H9 (cell line): ENCODE measurements at regions not wholly inside any gene's neighbourhood (a gene's known extent, or its start where the extent isn't known, plus 50 kb on each side); places are given as distances from the start of the nearest gene placed in this dataset.

Experiments used
- DNase-seq: peaks from one replicate; pipeline ENCODE4 v3.0.0-alpha.2; 2017
- H2AFZ ChIP-seq: one replicate; pipeline ENCODE4 v1.6.1; 2013; ENCODE audit warnings: mild to moderate bottlenecking, low read length, control low read depth, moderate library complexity
- H2AK5ac ChIP-seq: 2 replicates; pipeline ENCODE4 v1.6.1; 2013; ENCODE audit warnings: low read length, control low read depth, mixed read lengths; ENCODE audit not compliant: insufficient read length
- H2BK120ac ChIP-seq: one replicate; pipeline ENCODE4 v1.6.1; 2013; ENCODE audit warnings: low read depth, mild to moderate bottlenecking, low read length, control low read depth, inconsistent platforms; ENCODE audit not compliant: poor library complexity, severe bottlenecking
- H2BK12ac ChIP-seq: 2 replicates; pipeline ENCODE4 v1.6.1; 2013; ENCODE audit warnings: low read length, control low read depth, mixed read lengths, low read depth; ENCODE audit not compliant: insufficient read length
- H2BK15ac ChIP-seq: 2 replicates; pipeline ENCODE4 v1.6.1; 2013; ENCODE audit warnings: low read depth, low read length, control low read depth
- H2BK20ac ChIP-seq: one replicate; pipeline ENCODE4 v1.6.1; 2013; ENCODE audit warnings: low read depth, mild to moderate bottlenecking, low read length, control low read depth, inconsistent platforms; ENCODE audit not compliant: poor library complexity, severe bottlenecking
- H2BK5ac ChIP-seq: 2 replicates; pipeline ENCODE4 v1.6.1; 2013; ENCODE audit warnings: low read length, control low read depth, mixed read lengths; ENCODE audit not compliant: insufficient read length
- H3K14ac ChIP-seq: 2 replicates; pipeline ENCODE4 v1.6.1; 2013; ENCODE audit warnings: low read length, control low read depth; ENCODE audit not compliant: insufficient read depth
- H3K18ac ChIP-seq: 2 replicates; pipeline ENCODE4 v1.6.1; 2013; ENCODE audit warnings: low read depth, mild to moderate bottlenecking, mixed read lengths, low read length, control low read depth; ENCODE audit not compliant: insufficient read length
- H3K23ac ChIP-seq: 2 replicates; pipeline ENCODE4 v1.6.1; 2013; ENCODE audit warnings: low read length, control low read depth, mixed read lengths, low read depth; ENCODE audit not compliant: insufficient read length
- H3K23me2 ChIP-seq: 2 replicates; pipeline ENCODE4 v1.6.1; 2013; ENCODE audit warnings: low read depth, mild to moderate bottlenecking, mixed read lengths, low read length, control low read depth; ENCODE audit not compliant: insufficient read length, poor library complexity, severe bottlenecking
- H3K27ac ChIP-seq: 2 replicates; pipeline ENCODE4 v1.5.1; 2013; ENCODE audit warnings: low read length, control low read depth, mixed read lengths, low read depth; ENCODE audit not compliant: insufficient read length
- H3K27me3 ChIP-seq: 2 replicates; pipeline ENCODE4 v1.6.1; 2013; ENCODE audit warnings: low read length, control low read depth, inconsistent platforms; ENCODE audit not compliant: insufficient read depth
- H3K4ac ChIP-seq: 2 replicates; pipeline ENCODE4 v1.6.1; 2013; ENCODE audit warnings: low read depth, mild to moderate bottlenecking, control low read depth, inconsistent platforms, low read length, moderate library complexity
- H3K4me1 ChIP-seq: 2 replicates; pipeline ENCODE4 v1.6.1; 2013; ENCODE audit warnings: low read length, control low read depth, inconsistent platforms; ENCODE audit not compliant: insufficient read depth
- H3K4me2 ChIP-seq: 2 replicates; pipeline ENCODE4 v1.6.1; 2013; ENCODE audit warnings: low read length, control low read depth, mixed read lengths; ENCODE audit not compliant: insufficient read length, insufficient read depth
- H3K56ac ChIP-seq: 2 replicates; pipeline ENCODE4 v1.6.1; 2013; ENCODE audit warnings: low read depth, mild to moderate bottlenecking, mixed read lengths, low read length, control low read depth; ENCODE audit not compliant: insufficient read length
- H3K79me1 ChIP-seq: 2 replicates; pipeline ENCODE4 v1.6.1; 2013; ENCODE audit warnings: low read depth, mild to moderate bottlenecking, moderate library complexity, low read length, control low read depth, inconsistent platforms; ENCODE audit not compliant: insufficient read depth, poor library complexity, severe bottlenecking
- H3K79me2 ChIP-seq: 2 replicates; pipeline ENCODE4 v1.6.1; 2013; ENCODE audit warnings: low read length, control low read depth, inconsistent platforms; ENCODE audit not compliant: insufficient read depth
- H3K9ac ChIP-seq: 2 replicates; pipeline ENCODE4 v1.6.1; 2013; ENCODE audit warnings: low read length, control low read depth, mixed read lengths; ENCODE audit not compliant: insufficient read length; ENCODE audit errors: extremely low read depth
- H3K9me3 ChIP-seq: one replicate; pipeline ENCODE4 v1.6.1; 2013; ENCODE audit warnings: low read depth, low read length, inconsistent platforms; ENCODE audit not compliant: control insufficient read depth
- H3T11ph ChIP-seq: one replicate; pipeline ENCODE4 v1.6.1; 2013; ENCODE audit warnings: mild to moderate bottlenecking, low read length, control low read depth, inconsistent platforms
- H4K20me1 ChIP-seq: one replicate; pipeline ENCODE4 v1.6.1; 2013; ENCODE audit not compliant: control insufficient read depth, insufficient read length, insufficient read depth
- H4K5ac ChIP-seq: 2 replicates; pipeline ENCODE4 v1.6.1; 2013; ENCODE audit warnings: low read depth, mild to moderate bottlenecking, mixed read lengths, low read length, control low read depth; ENCODE audit not compliant: insufficient read length
- H4K8ac ChIP-seq: replicated peaks from 2 replicates; pipeline ENCODE4 v1.6.1; 2013; ENCODE audit warnings: low read length, control low read depth, mixed read lengths, low read depth; ENCODE audit not compliant: insufficient read length
- H4K91ac ChIP-seq: 2 replicates; pipeline ENCODE4 v1.6.1; 2013; ENCODE audit warnings: low read depth, mild to moderate bottlenecking, moderate library complexity, mixed read lengths, low read length, control low read depth; ENCODE audit not compliant: insufficient read length
- H3K27ac Mint-ChIP-seq, 3 experiments: 2 replicates in 2 of 3; 3 replicates in 1 of 3; pipeline ENCODE4 v1.8.0; 2020 to 2021; ENCODE audit warnings: mixed read lengths in 3 of 3, mild to moderate bottlenecking in 1 of 3, moderate library complexity in 1 of 3
- H3K27me3 Mint-ChIP-seq: 2 replicates; pipeline ENCODE4 v1.8.0; 2021; ENCODE audit warnings: low read depth, mild to moderate bottlenecking, moderate library complexity, mixed read lengths
- H3K36me3 Mint-ChIP-seq, 3 experiments: 2 replicates in 2 of 3; 3 replicates in 1 of 3; pipeline ENCODE4 v1.8.0; 2020 to 2021; ENCODE audit warnings: low read depth in 3 of 3, mixed read lengths in 3 of 3; ENCODE audit not compliant: insufficient read depth in 1 of 3
- H3K4me1 Mint-ChIP-seq, 2 experiments: 2 replicates each; pipeline ENCODE4 v1.8.0; 2020; ENCODE audit warnings: mixed read lengths in 2 of 2
- H3K4me3 Mint-ChIP-seq, 2 experiments: 2 replicates in 1 of 2; 3 replicates in 1 of 2; pipeline ENCODE4 v1.8.0; 2020 to 2021; ENCODE audit warnings: mild to moderate bottlenecking in 2 of 2, mixed read lengths in 2 of 2, moderate library complexity in 1 of 2
- H3K9me3 Mint-ChIP-seq, 2 experiments: 2 replicates in 1 of 2; 3 replicates in 1 of 2; pipeline ENCODE4 v1.8.0; 2020; ENCODE audit warnings: mild to moderate bottlenecking in 2 of 2, mixed read lengths in 2 of 2, moderate library complexity in 1 of 2
- CTCF ChIP-seq: fragments of 200-600 bp; sonication (generic); conservative IDR thresholded peaks from 3 replicates; pipeline ENCODE4 v1.8.0; 2021; ENCODE audit warnings: antibody characterized with exemption, mild to moderate bottlenecking
- WGBS: extraction: QIAGEN DNeasy Blood & Tissue Kit; methylation state at CpG from one replicate; pipeline ENCODE4 v1.1.7; 2013; ENCODE audit warnings: missing lambda C conversion rate, low lambda C conversion rate, mixed read lengths; ENCODE audit not compliant: insufficient read length; ENCODE audit errors: extremely low coverage; 5-methylcytosine and 5-hydroxymethylcytosine counted together

DNA sequence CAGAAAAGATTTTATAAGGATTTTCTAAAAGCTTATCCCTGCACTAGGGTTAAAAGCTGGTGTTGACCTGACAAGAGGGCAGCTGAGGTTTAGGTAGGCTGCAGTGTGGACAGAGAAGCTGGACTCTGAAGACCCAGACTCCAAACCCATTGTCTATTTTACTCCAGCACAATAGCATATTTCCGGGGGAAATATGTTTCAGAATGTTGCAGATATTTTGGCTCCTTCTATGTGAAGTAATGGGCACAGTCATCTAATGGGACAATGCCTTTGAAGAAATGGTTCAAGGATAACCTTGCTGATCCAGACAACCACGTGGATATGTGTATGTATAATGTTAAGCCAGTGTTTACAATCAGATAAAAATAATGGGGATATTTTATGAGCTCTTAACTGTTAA lies 173.8 kb upstream of the TSC22D1 start:
- Histone ChIP-seq H2BK5ac (no peak overlapping the region), H3K14ac (no peak overlapping the region), H3K18ac (no peak overlapping the region), H2BK15ac (no peak overlapping the region), H3K4ac (no peak overlapping the region), H4K8ac (no peak overlapping the region), H3K9ac (no peak overlapping the region), H3K4me2 (no peak overlapping the region), H3T11ph (no peak overlapping the region), H3K23ac (no peak overlapping the region), H2BK20ac (no peak overlapping the region), H3K9me3 (no peaks in the 10 kb centered on the region), H4K91ac (no peak overlapping the region), H2BK12ac (no peak overlapping the region), H3K79me2 (no peaks in the 10 kb centered on the region), H3K56ac (no peak overlapping the region), H4K20me1 (no peaks in the 10 kb centered on the region), H3K79me1 (no peaks in the 10 kb centered on the region), H2AFZ (no peak overlapping the region), H4K5ac (no peak overlapping the region), H3K23me2 (no peaks in the 10 kb centered on the region), H3K4me1 (no peaks in the 10 kb centered on the region), H3K27ac (no peak overlapping the region), H2AK5ac (no peak overlapping the region), H2BK120ac (no peak overlapping the region), H3K27me3 (no peaks in the 10 kb centered on the region)
- no peak for DNase-seq
- Mint-ChIP-seq H3K4me1 (no peaks in the 10 kb centered on the region), H3K27me3 (no peaks in the 10 kb centered on the region), H3K36me3 (no peaks in the 10 kb centered on the region), H3K27ac (no peak overlapping the region), H3K9me3 (no peaks in the 10 kb centered on the region; a peak in 1 of 5 replicates), H3K4me3 (no peak overlapping the region)
- no peak for TF ChIP-seq CTCF
- WGBS, result no CpG with 5 or more reads among the region's 2 CpGs
